CD4-positive, CD25-positive, alpha-beta regulatory T cell (primary cell): ENCODE measurements at regions not wholly inside any gene's neighbourhood (a gene's known extent, or its start where the extent isn't known, plus 50 kb on each side); places are given as distances from the start of the nearest gene placed in this dataset.

Experiments
- ATAC-seq, 2 donors: fragments of 150-1000 bp; cut with Tn5 transposase; one replicate each; pipeline ENCODE4 v1.10.0; 2021; ENCODE audit warnings: low read depth in 2 of 2, moderate number of reproducible peaks in 2 of 2, moderate library complexity in 1 of 2
- DNase-seq, 3 donors: peaks; one replicate each; pipeline versions ENCODE4 v3.0.0 to v3.0.0-alpha.2; 2012 to 2022; ENCODE audit warnings: mixed read lengths in 1 of 3
- H3K27ac ChIP-seq: one replicate; pipeline ENCODE4 v1.7.0; 2013; ENCODE audit warnings: mild to moderate bottlenecking, low read length; ENCODE audit not compliant: insufficient read depth, poor library complexity, severe bottlenecking
- H3K27me3 ChIP-seq: one replicate; pipeline ENCODE4 v1.7.0; 2013; ENCODE audit warnings: low read length; ENCODE audit not compliant: control insufficient read depth, insufficient read depth
- H3K36me3 ChIP-seq: one replicate; pipeline ENCODE4 v1.7.0; 2013; ENCODE audit warnings: mild to moderate bottlenecking, low read length, moderate library complexity; ENCODE audit not compliant: control insufficient read depth, insufficient read depth
- H3K4me1 ChIP-seq: 2 replicates; pipeline ENCODE4 v1.7.0; 2013; ENCODE audit warnings: mild to moderate bottlenecking, low read length; ENCODE audit not compliant: insufficient read depth, control insufficient read depth, poor library complexity, severe bottlenecking
- H3K4me3 ChIP-seq: one replicate; pipeline ENCODE4 v1.7.0; 2013; ENCODE audit warnings: low read depth, mild to moderate bottlenecking, low read length, moderate library complexity
- H3K9me3 ChIP-seq, 2 experiments: 1 replicate in 1 of 2; 2 replicates in 1 of 2; pipeline ENCODE4 v1.7.0; 2013; ENCODE audit warnings: low read length in 2 of 2, mild to moderate bottlenecking in 1 of 2, moderate library complexity in 1 of 2; ENCODE audit not compliant: control insufficient read depth in 2 of 2
- H3K27ac Mint-ChIP-seq, 3 donors: one replicate each; pipeline ENCODE4 v1.8.0; 2020 to 2022; ENCODE audit warnings: mild to moderate bottlenecking in 3 of 3, mixed read lengths in 3 of 3, moderate library complexity in 2 of 3
- H3K27me3 Mint-ChIP-seq: one replicate; pipeline ENCODE4 v1.8.0; 2022; ENCODE audit warnings: mild to moderate bottlenecking, mixed read lengths
- H3K36me3 Mint-ChIP-seq: one replicate; pipeline ENCODE4 v1.8.0; 2020; ENCODE audit warnings: mixed read lengths
- H3K4me1 Mint-ChIP-seq, 4 donors: one replicate each; pipeline ENCODE4 v1.8.0; 2020 to 2022; ENCODE audit warnings: mixed read lengths in 4 of 4, mild to moderate bottlenecking in 1 of 4
- H3K4me3 Mint-ChIP-seq, 4 donors: one replicate each; pipeline ENCODE4 v1.8.0; 2020 to 2022; ENCODE audit warnings: mild to moderate bottlenecking in 4 of 4, mixed read lengths in 4 of 4, moderate library complexity in 3 of 4
- H3K9me3 Mint-ChIP-seq, 7 donors: one replicate each; pipeline ENCODE4 v1.8.0; 2020 to 2022; ENCODE audit warnings: mixed read lengths in 7 of 7, mild to moderate bottlenecking in 3 of 7, moderate library complexity in 2 of 7

DNA sequence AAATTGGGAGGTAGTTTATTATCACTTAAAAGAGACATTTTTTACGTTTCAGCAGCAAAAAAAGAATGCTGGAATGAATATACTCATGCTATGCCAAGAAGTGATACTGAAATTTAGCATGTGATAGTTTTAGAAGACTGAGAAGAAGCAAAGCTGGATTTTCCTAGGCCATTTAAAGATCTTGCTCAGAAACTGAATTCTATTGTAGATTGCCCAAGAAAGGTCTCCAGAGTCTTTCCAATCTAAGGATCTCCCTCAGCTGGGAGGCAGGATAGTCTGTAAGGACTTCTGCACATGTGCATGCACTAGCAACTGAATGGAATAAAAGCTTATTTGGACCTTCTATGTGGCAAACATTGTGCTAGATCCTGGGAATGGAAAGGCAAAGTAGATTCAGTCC lies 334.5 kb downstream of the DTWD2 start:
- no peaks in the 10 kb centered on the region for H3K27me3 ChIP-seq
- no peak overlapping the region for H3K27ac ChIP-seq
- no peak for ATAC-seq
- Mint-ChIP-seq H3K9me3 (peaks cover 2 to 28% (median 8%) of the 10 kb centered on the region in 7 donors), H3K27me3 (no peaks in the 10 kb centered on the region), H3K27ac (no peak overlapping the region), H3K4me1 (no peaks in the 10 kb centered on the region), H3K4me3 (no peak overlapping the region), H3K36me3 (no peaks in the 10 kb centered on the region)
- H3K36me3 ChIP-seq: no peaks in the 10 kb centered on the region
- no peaks in the 10 kb centered on the region for H3K4me1 ChIP-seq
- DNase-seq: no peak
- peaks cover 0 to 5% of the 10 kb centered on the region in 2 experiments for H3K9me3 ChIP-seq
- no peak overlapping the region for H3K4me3 ChIP-seq

GRCh38 chr5:118653183-118653582 lies 335.2 kb downstream of the DTWD2 start:
- no peak overlapping the region for H3K4me3 Mint-ChIP-seq
- Histone ChIP-seq H3K4me1 (no peaks in the 10 kb centered on the region), H3K4me3 (no peak overlapping the region), H3K36me3 (no peaks in the 10 kb centered on the region), H3K27me3 (no peaks in the 10 kb centered on the region), H3K27ac (no peak overlapping the region), H3K9me3 (peaks cover 0 to 5% of the 10 kb centered on the region in 2 experiments)
- DNase-seq (no peak), ATAC-seq (no peak)
- no peaks in the 10 kb centered on the region for H3K4me1 Mint-ChIP-seq
- no peaks in the 10 kb centered on the region for H3K36me3 Mint-ChIP-seq
- peaks cover 0 to 23% (median 7%) of the 10 kb centered on the region in 7 donors for H3K9me3 Mint-ChIP-seq
- H3K27me3 Mint-ChIP-seq: no peaks in the 10 kb centered on the region
- no peak overlapping the region for H3K27ac Mint-ChIP-seq

DNA sequence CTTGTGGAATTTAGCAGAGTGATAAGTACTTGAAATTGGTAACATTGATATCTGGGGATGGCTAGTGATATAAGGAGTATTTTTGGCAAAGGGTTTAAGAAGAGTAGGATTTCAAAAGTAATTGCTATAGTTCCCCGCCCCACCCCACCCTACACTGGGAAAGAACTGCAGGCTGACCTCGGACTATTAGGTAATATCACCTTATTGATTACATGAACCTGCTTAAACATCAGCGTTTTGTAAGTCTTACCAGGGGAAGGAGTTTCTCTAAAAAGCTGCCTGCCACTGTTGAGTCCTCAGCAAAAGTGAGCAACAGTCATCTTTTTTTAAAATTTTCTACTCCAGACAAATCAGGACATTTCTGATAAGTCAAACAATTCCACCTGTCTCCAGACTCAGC lies 337.3 kb downstream of the DTWD2 start:
- H3K27ac Mint-ChIP-seq: no peak overlapping the region
- H3K9me3 Mint-ChIP-seq: peaks cover 0 to 11% (median 2%) of the 10 kb centered on the region in 7 donors
- H3K4me1 Mint-ChIP-seq: no peaks in the 10 kb centered on the region
- Histone ChIP-seq H3K4me3 (no peak overlapping the region), H3K36me3 (no peaks in the 10 kb centered on the region), H3K4me1 (no peaks in the 10 kb centered on the region), H3K27me3 (no peaks in the 10 kb centered on the region), H3K9me3 (no peaks in the 10 kb centered on the region), H3K27ac (no peak overlapping the region)
- no peaks in the 10 kb centered on the region for H3K36me3 Mint-ChIP-seq
- ATAC-seq (no peak), DNase-seq (no peak)
- H3K4me3 Mint-ChIP-seq: no peak overlapping the region
- H3K27me3 Mint-ChIP-seq: no peaks in the 10 kb centered on the region

- peaks cover 0 to 13% (median 2%) of the 10 kb centered on the region in 7 donors for H3K9me3 Mint-ChIP-seq
- Histone ChIP-seq H3K36me3 (no peaks in the 10 kb centered on the region), H3K9me3 (no peaks in the 10 kb centered on the region), H3K4me1 (no peaks in the 10 kb centered on the region), H3K27me3 (no peaks in the 10 kb centered on the region), H3K27ac (no peak overlapping the region), H3K4me3 (no peak overlapping the region)
- no peaks in the 10 kb centered on the region for H3K27me3 Mint-ChIP-seq
- DNase-seq (no peak), ATAC-seq (no peak)
- H3K36me3 Mint-ChIP-seq: no peaks in the 10 kb centered on the region
- no peak overlapping the region for H3K4me3 Mint-ChIP-seq
- H3K27ac Mint-ChIP-seq: no peak overlapping the region
- no peaks in the 10 kb centered on the region for H3K4me1 Mint-ChIP-seq
Measured at GRCh38 chr5:118647587-118647986, 340.8 kb downstream of the DTWD2 start.

GRCh38 chr5:118646917-118647316 lies 341.4 kb downstream of the DTWD2 start:
- Mint-ChIP-seq H3K27ac (no peak overlapping the region), H3K27me3 (no peaks in the 10 kb centered on the region), H3K4me3 (no peak overlapping the region), H3K36me3 (no peaks in the 10 kb centered on the region), H3K4me1 (no peaks in the 10 kb centered on the region), H3K9me3 (peaks cover 0 to 13% (median 2%) of the 10 kb centered on the region in 7 donors)
- no peak for DNase-seq
- no peak overlapping the region for H3K4me3 ChIP-seq
- no peak overlapping the region for H3K27ac ChIP-seq
- no peaks in the 10 kb centered on the region for H3K27me3 ChIP-seq
- no peaks in the 10 kb centered on the region for H3K4me1 ChIP-seq
- H3K9me3 ChIP-seq: no peaks in the 10 kb centered on the region
- no peaks in the 10 kb centered on the region for H3K36me3 ChIP-seq
- no peak for ATAC-seq

GRCh38 chr5:118637947-118638670 lies 350.2 kb downstream of the DTWD2 start:
- peaks cover 3% of the 10 kb centered on the region in 2 experiments for H3K9me3 ChIP-seq

DNA sequence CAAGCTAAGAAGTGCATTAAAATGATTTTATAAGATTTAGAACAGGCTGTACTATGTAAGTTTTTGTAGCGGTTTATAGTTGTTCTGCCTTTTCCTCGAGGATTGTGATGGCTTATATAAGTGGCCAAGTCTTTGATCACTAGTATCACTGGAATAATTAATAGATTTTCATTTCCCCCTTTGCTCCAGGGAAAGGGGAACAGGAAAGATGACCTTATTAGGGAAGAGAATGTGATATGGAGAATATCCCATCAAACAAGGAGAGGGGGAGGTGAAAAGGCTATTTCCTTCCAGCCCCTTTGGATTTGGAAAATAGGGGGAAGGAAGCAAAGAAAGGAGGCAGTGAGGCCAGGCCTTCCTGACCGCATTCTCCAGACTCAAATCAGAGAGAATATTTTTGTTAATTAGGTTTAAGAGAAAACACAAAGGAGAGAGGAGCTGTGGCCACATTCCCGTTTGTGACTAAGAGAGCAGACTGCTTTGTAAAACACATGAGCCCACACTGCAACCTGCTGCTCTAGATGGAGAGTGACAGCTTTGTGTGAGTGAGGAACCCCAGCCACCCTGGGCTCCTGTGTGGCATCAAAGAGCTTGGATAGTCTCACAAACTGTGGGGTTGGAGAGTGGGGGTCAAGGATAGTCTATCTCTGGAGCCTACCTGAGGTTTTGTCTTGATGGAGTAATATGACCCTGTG lies 359.5 kb downstream of the DTWD2 start:
- Mint-ChIP-seq H3K27me3 (no peaks in the 10 kb centered on the region), H3K4me1 (no peaks in the 10 kb centered on the region), H3K27ac (no peak overlapping the region), H3K36me3 (no peaks in the 10 kb centered on the region), H3K9me3 (peaks cover 0 to 4% (median 0%) of the 10 kb centered on the region in 7 donors), H3K4me3 (no peak overlapping the region)
- no peak overlapping the region for H3K27ac ChIP-seq
- DNase-seq (no peak), ATAC-seq (no peak)
- no peaks in the 10 kb centered on the region for H3K27me3 ChIP-seq
- no peaks in the 10 kb centered on the region for H3K4me1 ChIP-seq
- H3K36me3 ChIP-seq: no peaks in the 10 kb centered on the region
- no peak overlapping the region for H3K4me3 ChIP-seq
- no peaks in the 10 kb centered on the region for H3K9me3 ChIP-seq

More at GRCh38 chr5:118637947-118638670, 350.2 kb downstream of the DTWD2 start:
- Mint-ChIP-seq H3K9me3 (peaks cover 2 to 22% (median 6%) of the 10 kb centered on the region in 7 donors), H3K27ac (no peak overlapping the region), H3K36me3 (no peaks in the 10 kb centered on the region), H3K27me3 (no peaks in the 10 kb centered on the region), H3K4me1 (no peaks in the 10 kb centered on the region), H3K4me3 (no peak overlapping the region)
- Histone ChIP-seq H3K36me3 (no peaks in the 10 kb centered on the region), H3K27ac (no peak overlapping the region), H3K4me3 (no peak overlapping the region), H3K27me3 (no peaks in the 10 kb centered on the region), H3K4me1 (no peaks in the 10 kb centered on the region)
- ATAC-seq: no peak
- no peak for DNase-seq

DNA sequence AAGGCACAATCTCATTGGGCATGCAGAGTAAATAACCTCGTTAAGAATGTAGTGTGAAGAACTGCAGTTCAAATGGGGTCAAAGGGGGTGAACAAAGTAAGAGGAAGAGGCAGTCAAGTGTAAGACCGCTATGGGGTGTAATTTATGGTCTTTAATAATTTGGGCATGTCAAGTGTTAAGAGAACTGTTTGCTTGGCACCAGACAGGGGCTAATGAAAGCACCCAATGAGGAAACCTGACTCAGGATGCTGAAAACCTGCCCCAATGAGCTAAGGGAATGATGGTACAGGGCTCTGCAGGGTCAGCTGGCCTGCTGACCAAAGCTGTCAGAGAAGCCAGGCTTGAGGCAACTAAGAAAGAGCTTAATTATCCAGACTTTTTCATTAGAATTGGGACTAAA lies 368.1 kb downstream of the DTWD2 start:
- no peak for ATAC-seq
- H3K27me3 Mint-ChIP-seq: no peaks in the 10 kb centered on the region

More for the DNA sequence above, 368.1 kb downstream of the DTWD2 start:
- Mint-ChIP-seq H3K4me1 (peaks cover 0 to 2% (median 0%) of the 10 kb centered on the region in 4 donors), H3K36me3 (no peaks in the 10 kb centered on the region), H3K27ac (no peak overlapping the region), H3K4me3 (no peak overlapping the region), H3K9me3 (peaks cover 0 to 2% (median 0%) of the 10 kb centered on the region in 7 donors)
- Histone ChIP-seq H3K4me1 (no peaks in the 10 kb centered on the region), H3K27ac (no peak overlapping the region), H3K4me3 (no peak overlapping the region), H3K27me3 (no peaks in the 10 kb centered on the region), H3K9me3 (no peaks in the 10 kb centered on the region), H3K36me3 (no peaks in the 10 kb centered on the region)
- DNase-seq: no peak
